Osteoblast (primary cell): ENCODE measurements at regions not wholly inside any gene's neighbourhood (a gene's known extent, or its start where the extent isn't known, plus 50 kb on each side); places are given as distances from the start of the nearest gene placed in this dataset.

Experiments used
- DNase-seq: peaks from one replicate; pipeline ENCODE4 v3.0.0; 2011; ENCODE audit warnings: low spot score, mixed read lengths; ENCODE audit not compliant: insufficient read length; ENCODE audit errors: missing footprints
- H2AFZ ChIP-seq: 2 replicates; pipeline ENCODE4 v1.6.0; 2011; ENCODE audit warnings: mild to moderate bottlenecking, low read length
- H3K27ac ChIP-seq: 2 replicates; pipeline ENCODE4 v1.5.1; 2011; ENCODE audit warnings: mild to moderate bottlenecking, low read depth, low read length, moderate library complexity
- H3K27me3 ChIP-seq: 2 replicates; pipeline ENCODE4 v1.6.0; 2012; ENCODE audit warnings: mild to moderate bottlenecking, control low read depth, inconsistent platforms, low read length, moderate library complexity; ENCODE audit not compliant: insufficient read depth
- H3K36me3 ChIP-seq: 2 replicates; pipeline ENCODE4 v1.5.1; 2011; ENCODE audit warnings: mild to moderate bottlenecking, low read length, control low read depth, moderate library complexity; ENCODE audit not compliant: insufficient read depth
- H3K4me1 ChIP-seq: 2 replicates; pipeline ENCODE4 v1.5.1; 2011; ENCODE audit warnings: mild to moderate bottlenecking, low read length, control low read depth, moderate library complexity; ENCODE audit not compliant: insufficient read depth
- H3K4me2 ChIP-seq: 2 replicates; pipeline ENCODE4 v1.6.0; 2011; ENCODE audit warnings: mild to moderate bottlenecking, low read length; ENCODE audit not compliant: insufficient read depth
- H3K4me3 ChIP-seq: fragments of 200-600 bp; sonication (generic); 3 replicates; pipeline ENCODE4 v1.5.1; 2012; ENCODE audit warnings: mild to moderate bottlenecking, low read length, inconsistent platforms; ENCODE audit not compliant: insufficient read depth
- H3K79me2 ChIP-seq: 2 replicates; pipeline ENCODE4 v1.6.0; 2012; ENCODE audit warnings: mild to moderate bottlenecking, low read length, control low read depth, inconsistent platforms; ENCODE audit not compliant: insufficient read depth
- H3K9me3 ChIP-seq: 2 replicates; pipeline ENCODE4 v1.5.1; 2011; ENCODE audit warnings: low read depth, low read length, control low read depth
- H4K20me1 ChIP-seq: 2 replicates; pipeline ENCODE4 v1.6.0; 2012; ENCODE audit warnings: mild to moderate bottlenecking, low read length, control low read depth; ENCODE audit not compliant: insufficient read depth
- CTCF ChIP-seq: IDR thresholded peaks from 2 replicates; pipeline ENCODE4 v1.5.1; 2011; ENCODE audit warnings: mild to moderate bottlenecking, low read depth, low read length, moderate library complexity; ENCODE audit errors: extremely low read depth

DNA sequence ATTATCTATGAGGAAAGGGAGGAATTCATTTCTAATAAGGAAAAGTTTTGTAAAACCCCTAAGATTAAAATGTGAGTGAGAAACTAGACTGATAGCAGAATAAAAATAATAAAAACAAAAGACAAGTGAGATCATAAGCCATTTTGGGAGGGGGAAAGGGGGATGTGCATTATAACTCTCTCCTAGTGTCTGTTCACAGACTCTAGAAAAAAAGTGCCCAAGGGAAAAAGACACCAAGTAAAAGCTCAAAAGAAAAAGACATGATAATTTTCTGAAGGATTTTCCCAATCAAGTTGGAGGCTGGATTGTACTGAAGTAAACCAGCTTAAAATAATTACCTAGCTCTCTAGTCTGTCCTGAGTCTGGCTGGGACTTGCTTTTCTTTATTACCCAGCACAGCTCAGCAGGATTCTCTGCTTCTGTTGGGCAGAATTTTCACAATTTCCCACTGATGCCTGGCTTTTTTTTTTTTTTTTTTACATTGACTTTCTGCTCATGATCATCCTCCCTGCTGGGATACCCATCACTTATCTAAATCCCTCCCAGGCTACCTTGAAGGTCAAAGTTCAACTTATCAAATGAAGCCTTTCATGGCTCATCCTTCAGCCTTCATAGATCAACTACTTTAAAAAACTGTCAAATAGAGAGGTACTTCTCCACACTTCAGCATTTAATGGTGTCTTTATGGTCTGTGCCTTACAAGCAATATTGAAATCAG lies 124.2 kb upstream of the KCNJ16 start:
- Histone ChIP-seq H3K79me2 (no peaks in the 10 kb centered on the region), H3K36me3 (no peaks in the 10 kb centered on the region), H3K27me3 (no peaks in the 10 kb centered on the region), H3K9me3 (peaks cover 3% of the 10 kb centered on the region), H4K20me1 (no peaks in the 10 kb centered on the region), H3K27ac (no peak overlapping the region), H3K4me3 (no peak overlapping the region), H3K4me2 (no peak overlapping the region), H3K4me1 (no peaks in the 10 kb centered on the region), H2AFZ (no peak overlapping the region)
- DNase-seq, result no peak
- TF ChIP-seq CTCF, result no peak

DNA sequence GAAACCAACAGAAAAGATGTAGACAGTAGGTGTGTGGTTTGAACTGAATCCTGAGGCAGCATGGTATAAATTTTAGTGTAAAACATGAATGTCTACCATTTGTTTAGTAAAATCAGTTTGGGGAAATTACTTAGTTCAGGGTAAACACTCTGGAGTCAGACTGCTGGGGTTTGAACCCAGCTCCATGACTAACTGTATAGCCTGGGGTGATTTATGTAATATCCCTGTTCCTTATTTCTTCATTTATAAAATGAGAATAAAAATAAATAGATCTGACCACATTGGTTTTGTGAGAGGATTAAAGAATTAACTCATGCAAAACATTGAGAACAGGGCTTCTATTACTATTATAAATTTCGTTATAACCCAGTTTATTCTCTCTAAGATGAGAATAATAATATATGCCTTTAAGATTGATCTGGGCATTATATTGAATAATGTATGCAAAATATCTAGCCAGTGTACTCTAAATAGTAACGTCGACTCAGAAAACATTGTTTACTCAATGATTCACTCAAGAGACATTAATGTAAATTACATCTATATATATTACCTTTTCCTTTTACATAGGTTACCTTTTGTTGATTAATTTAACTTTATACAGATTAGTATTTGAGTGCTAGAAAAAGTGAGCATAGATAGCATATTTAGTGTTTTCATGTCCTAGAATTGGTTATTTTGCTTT lies 120.6 kb upstream of the KCNJ16 start:
- Histone ChIP-seq H3K4me2 (no peak overlapping the region), H3K36me3 (no peaks in the 10 kb centered on the region), H3K9me3 (peaks cover 3% of the 10 kb centered on the region), H2AFZ (no peak overlapping the region), H3K27me3 (no peaks in the 10 kb centered on the region), H3K27ac (no peak overlapping the region), H3K4me3 (no peak overlapping the region), H3K4me1 (no peaks in the 10 kb centered on the region), H3K79me2 (no peaks in the 10 kb centered on the region), H4K20me1 (no peaks in the 10 kb centered on the region)
- no peak for DNase-seq
- TF ChIP-seq CTCF, result no peak

GRCh38 chr17:69958063-69958462 lies 117.0 kb upstream of the KCNJ16 start:
- Histone ChIP-seq H2AFZ (no peak overlapping the region), H3K4me1 (no peaks in the 10 kb centered on the region), H3K36me3 (no peaks in the 10 kb centered on the region), H3K4me2 (no peak overlapping the region), H4K20me1 (no peaks in the 10 kb centered on the region), H3K79me2 (no peaks in the 10 kb centered on the region), H3K27ac (no peak overlapping the region), H3K9me3 (no peaks in the 10 kb centered on the region), H3K27me3 (peaks cover 18% of the 10 kb centered on the region), H3K4me3 (no peak overlapping the region)
- no peak for TF ChIP-seq CTCF
- DNase-seq, result no peak

- Histone ChIP-seq H3K27ac (no peak overlapping the region), H3K4me1 (no peaks in the 10 kb centered on the region), H3K4me3 (no peak overlapping the region), H2AFZ (no peak overlapping the region), H3K9me3 (no peaks in the 10 kb centered on the region), H3K4me2 (no peak overlapping the region), H4K20me1 (no peaks in the 10 kb centered on the region), H3K36me3 (no peaks in the 10 kb centered on the region), H3K27me3 (peaks cover 18% of the 10 kb centered on the region), H3K79me2 (no peaks in the 10 kb centered on the region)
- TF ChIP-seq CTCF, result no peak
- DNase-seq, result no peak
Observed at GRCh38 chr17:69959283-69959682, 115.7 kb upstream of the KCNJ16 start.
